ENCODE measurements at regions not wholly inside any gene's neighbourhood (a gene's known extent, or its start where the extent isn't known, plus 50 kb on each side); places are given as distances from the start of the nearest gene placed in this dataset.
"Not testable (repeated sequence)": the region's sequence is repeated elsewhere in the genome, so short reads cannot be mapped to it uniquely, and the experiment has no call there.

- DNase-seq: no peak
Measured at GRCh38 chr13:75180805-75181455, 301.0 kb downstream of the TBC1D4 start.

GRCh38 chr13:75178436-75178835 is 303.5 kb downstream of the TBC1D4 start:
- DNase-seq: no peak

GRCh38 chr13:75175575-75175974 is 306.4 kb downstream of the TBC1D4 start:
- no peak for DNase-seq

GRCh38 chr13:75175097-75175496 is 306.9 kb downstream of the TBC1D4 start:
- DNase-seq: not testable (repeated sequence)

- no peak for DNase-seq
Measured at GRCh38 chr13:75174481-75174880, 307.5 kb downstream of the TBC1D4 start.

GRCh38 chr13:75173457-75174356 is 308.3 kb downstream of the TBC1D4 start:
- DNase-seq: no peak

- no peak for DNase-seq
Measured at GRCh38 chr13:75170311-75170710, 311.7 kb downstream of the TBC1D4 start.

GRCh38 chr13:75165543-75166230 is 316.3 kb downstream of the TBC1D4 start:
- no peak for DNase-seq

GRCh38 chr13:75161804-75162203 is 320.2 kb downstream of the TBC1D4 start:
- DNase-seq: no peak

- no peak for DNase-seq
Measured at GRCh38 chr13:75160984-75161383, 321.0 kb downstream of the TBC1D4 start.

GRCh38 chr13:75154331-75154730 is 327.6 kb downstream of the TBC1D4 start:
- DNase-seq: no peak

GRCh38 chr13:75153834-75154233 is 328.1 kb downstream of the TBC1D4 start:
- no peak for DNase-seq

GRCh38 chr13:75153386-75153785 is 328.6 kb downstream of the TBC1D4 start:
- DNase-seq: no peak

GRCh38 chr13:75151081-75151643 is 330.8 kb downstream of the TBC1D4 start:
- no peak for DNase-seq

- no peak for DNase-seq
Measured at GRCh38 chr13:75149776-75150175, 332.2 kb downstream of the TBC1D4 start.

- DNase-seq: no peak
Measured at GRCh38 chr13:75147946-75148345, 334.0 kb downstream of the TBC1D4 start.

- DNase-seq: no peak
Measured at GRCh38 chr13:75146436-75146835, 335.5 kb downstream of the TBC1D4 start.

- DNase-seq: no peak
Measured at GRCh38 chr13:75145927-75146326, 336.0 kb downstream of the TBC1D4 start.

GRCh38 chr13:75139291-75139690 is 342.7 kb downstream of the TBC1D4 start:
- no peak for DNase-seq

- DNase-seq: no peak
Measured at GRCh38 chr13:75137911-75138571, 343.9 kb downstream of the TBC1D4 start.

GRCh38 chr13:75136151-75136550 is 345.8 kb downstream of the TBC1D4 start:
- no peak for DNase-seq

Data from amygdala (tissue), 56 donors.